ENCODE measurements at regions not wholly inside any gene's neighbourhood (a gene's known extent, or its start where the extent isn't known, plus 50 kb on each side); places are given as distances from the start of the nearest gene placed in this dataset.

DNA sequence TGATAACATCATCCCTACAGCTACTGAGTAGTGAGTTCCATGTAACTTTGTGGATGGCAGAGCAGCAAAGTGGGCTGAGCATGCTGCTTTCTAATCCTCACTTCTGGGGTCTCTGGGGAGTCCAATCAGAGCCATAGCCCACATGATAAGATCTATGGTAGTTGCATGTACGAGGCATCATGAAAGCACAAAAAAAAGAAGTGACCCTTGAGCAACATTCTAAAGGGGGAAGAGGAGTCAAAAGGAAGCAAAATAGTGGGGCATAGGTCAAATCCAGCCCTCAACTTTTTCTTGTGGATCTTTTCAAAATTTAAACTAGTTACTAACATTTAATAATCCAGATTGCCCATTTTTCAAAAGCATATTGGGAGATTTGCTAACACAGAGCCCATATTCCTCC is 208.5 kb upstream of the TOX3 start:
- TF ChIP-seq EZH2phosphoT487 (IDR thresholded peaks at IDR 0.05; ENCODE audit: borderline replicate concordance): no peak
- TF ChIP-seq, protein P1, sequence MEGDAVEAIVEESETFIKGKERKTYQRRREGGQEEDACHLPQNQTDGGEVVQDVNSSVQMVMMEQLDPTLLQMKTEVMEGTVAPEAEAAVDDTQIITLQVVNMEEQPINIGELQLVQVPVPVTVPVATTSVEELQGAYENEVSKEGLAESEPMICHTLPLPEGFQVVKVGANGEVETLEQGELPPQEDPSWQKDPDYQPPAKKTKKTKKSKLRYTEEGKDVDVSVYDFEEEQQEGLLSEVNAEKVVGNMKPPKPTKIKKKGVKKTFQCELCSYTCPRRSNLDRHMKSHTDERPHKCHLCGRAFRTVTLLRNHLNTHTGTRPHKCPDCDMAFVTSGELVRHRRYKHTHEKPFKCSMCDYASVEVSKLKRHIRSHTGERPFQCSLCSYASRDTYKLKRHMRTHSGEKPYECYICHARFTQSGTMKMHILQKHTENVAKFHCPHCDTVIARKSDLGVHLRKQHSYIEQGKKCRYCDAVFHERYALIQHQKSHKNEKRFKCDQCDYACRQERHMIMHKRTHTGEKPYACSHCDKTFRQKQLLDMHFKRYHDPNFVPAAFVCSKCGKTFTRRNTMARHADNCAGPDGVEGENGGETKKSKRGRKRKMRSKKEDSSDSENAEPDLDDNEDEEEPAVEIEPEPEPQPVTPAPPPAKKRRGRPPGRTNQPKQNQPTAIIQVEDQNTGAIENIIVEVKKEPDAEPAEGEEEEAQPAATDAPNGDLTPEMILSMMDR (conservative IDR thresholded peaks at IDR 0.05; ENCODE audit: low read length): no peak
- Histone ChIP-seq H2AFZ (ENCODE audit: low read length) (no peak overlapping the region), H3K79me2 (ENCODE audit: insufficient read depth, low read length) (no peaks in the 10 kb centered on the region), H3F3A (ENCODE audit: low read depth) (no peaks in the 10 kb centered on the region), H3K9ac (ENCODE audit: low read depth, low read length, poor library complexity, severe bottlenecking) (no peak overlapping the region), H3K4me2 (ENCODE audit: low read depth, low read length, poor library complexity, severe bottlenecking) (no peak overlapping the region), H4K20me1 (ENCODE audit: insufficient read depth, low read length, poor library complexity, severe bottlenecking) (no peaks in the 10 kb centered on the region), H3K9me3 (ENCODE audit: insufficient read depth, low read depth, low read length) (no peaks in the 10 kb centered on the region), H3K4me3 (ENCODE audit: low read length, poor library complexity, severe bottlenecking) (no peak overlapping the region), H3K27me3 (ENCODE audit: insufficient read depth, low read length, poor library complexity, severe bottlenecking) (no peaks in the 10 kb centered on the region), H3K9me2 (replicated peaks; ENCODE audit: low read depth, low read length) (no peaks in the 10 kb centered on the region), H3K4me1 (ENCODE audit: insufficient read depth, low read length, poor library complexity, severe bottlenecking) (no peaks in the 10 kb centered on the region), H3K36me3 (ENCODE audit: insufficient read depth, low read length) (no peaks in the 10 kb centered on the region)

DNA sequence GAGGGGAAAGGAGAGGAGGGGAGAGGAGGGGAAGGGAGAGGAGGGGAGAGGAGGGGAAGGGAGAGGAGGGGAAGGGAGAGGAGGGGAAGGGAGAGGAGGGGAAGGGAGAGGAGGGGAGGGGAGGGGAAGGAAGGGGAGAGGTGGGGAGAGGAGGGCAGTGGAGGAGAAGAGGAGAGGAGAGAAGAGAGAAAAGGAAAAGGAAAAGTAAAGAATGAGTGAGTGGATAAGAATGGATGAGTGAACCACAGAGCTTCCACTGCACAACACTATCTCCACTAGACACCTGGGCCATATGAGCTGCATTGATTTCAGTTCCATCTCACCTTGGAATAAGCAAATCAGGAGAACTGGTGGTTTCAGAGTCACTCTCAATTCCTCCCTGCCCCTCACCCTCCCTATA is 204.1 kb upstream of the TOX3 start:
- Histone ChIP-seq H4K20me1 (ENCODE audit: insufficient read depth, low read length, poor library complexity, severe bottlenecking) (no peaks in the 10 kb centered on the region), H3K4me2 (ENCODE audit: low read depth, low read length, poor library complexity, severe bottlenecking) (no peak overlapping the region), H3K36me3 (ENCODE audit: insufficient read depth, low read length) (no peaks in the 10 kb centered on the region), H3K4me3 (ENCODE audit: low read length, poor library complexity, severe bottlenecking) (no peak overlapping the region), H2AFZ (ENCODE audit: low read length) (no peak overlapping the region), H3K4me1 (ENCODE audit: insufficient read depth, low read length, poor library complexity, severe bottlenecking) (no peaks in the 10 kb centered on the region), H3K79me2 (ENCODE audit: insufficient read depth, low read length) (no peaks in the 10 kb centered on the region), H3K9me2 (replicated peaks; ENCODE audit: low read depth, low read length) (no peaks in the 10 kb centered on the region), H3K9ac (ENCODE audit: low read depth, low read length, poor library complexity, severe bottlenecking) (no peak overlapping the region), H3K9me3 (ENCODE audit: insufficient read depth, low read depth, low read length) (no peaks in the 10 kb centered on the region), H3K27me3 (ENCODE audit: insufficient read depth, low read length, poor library complexity, severe bottlenecking) (no peaks in the 10 kb centered on the region), H3F3A (ENCODE audit: low read depth) (no peaks in the 10 kb centered on the region)
- no peak for TF ChIP-seq EZH2phosphoT487 (IDR thresholded peaks at IDR 0.05; ENCODE audit: borderline replicate concordance)
- TF ChIP-seq, protein P1 (conservative IDR thresholded peaks at IDR 0.05; ENCODE audit: low read length): no peak

DNA sequence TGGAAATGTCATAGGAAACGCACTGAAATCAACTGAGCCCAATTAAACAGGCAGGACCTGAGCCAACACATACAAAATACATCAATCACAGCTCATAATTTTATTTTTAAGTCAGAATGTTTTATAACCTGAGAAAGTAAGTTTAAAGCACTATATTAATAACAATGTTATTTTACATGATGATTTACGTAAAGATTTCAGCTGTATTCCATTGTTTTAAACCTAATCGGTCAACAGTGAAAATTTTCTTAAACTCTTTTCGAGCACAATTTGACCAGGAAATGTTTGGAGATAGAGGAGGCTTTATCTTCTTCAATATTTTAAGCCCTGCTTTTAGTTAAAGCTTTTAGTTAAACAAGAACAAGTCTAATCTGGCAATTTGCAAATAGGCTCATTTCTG is 201.8 kb upstream of the TOX3 start:
- no peak overlapping the region for H2AFZ ChIP-seq (ENCODE audit: low read length)
- H3K27me3 ChIP-seq (ENCODE audit: insufficient read depth, low read length, poor library complexity, severe bottlenecking): no peaks in the 10 kb centered on the region
- no peaks in the 10 kb centered on the region for H3K36me3 ChIP-seq (ENCODE audit: insufficient read depth, low read length)
- H3K4me3 ChIP-seq (ENCODE audit: low read length, poor library complexity, severe bottlenecking): no peak overlapping the region
- H3K9ac ChIP-seq (ENCODE audit: low read depth, low read length, poor library complexity, severe bottlenecking): no peak overlapping the region
- H3K4me1 ChIP-seq (ENCODE audit: insufficient read depth, low read length, poor library complexity, severe bottlenecking): no peaks in the 10 kb centered on the region
- H3K79me2 ChIP-seq (ENCODE audit: insufficient read depth, low read length): no peaks in the 10 kb centered on the region
- H3F3A ChIP-seq (ENCODE audit: low read depth): no peaks in the 10 kb centered on the region
- no peaks in the 10 kb centered on the region for H3K9me2 ChIP-seq (replicated peaks; ENCODE audit: low read depth, low read length)
- H3K4me2 ChIP-seq (ENCODE audit: low read depth, low read length, poor library complexity, severe bottlenecking): no peak overlapping the region
- no peaks in the 10 kb centered on the region for H3K9me3 ChIP-seq (ENCODE audit: insufficient read depth, low read depth, low read length)
- no peak for TF ChIP-seq EZH2phosphoT487 (IDR thresholded peaks at IDR 0.05; ENCODE audit: borderline replicate concordance)
- TF ChIP-seq, protein P1 (conservative IDR thresholded peaks at IDR 0.05; ENCODE audit: low read length): no peak
- no peaks in the 10 kb centered on the region for H4K20me1 ChIP-seq (ENCODE audit: insufficient read depth, low read length, poor library complexity, severe bottlenecking)

Data from Loucy (cell line).